HepG2 (cell line): ENCODE measurements at regions not wholly inside any gene's neighbourhood (a gene's known extent, or its start where the extent isn't known, plus 50 kb on each side); places are given as distances from the start of the nearest gene placed in this dataset.

Source experiments
- ATAC-seq: fragments of 200-7000 bp; cut with Tn5 transposase; 3 replicates; pipeline ENCODE4 v1.9.1; 2020; ENCODE audit warnings: mild to moderate bottlenecking, moderate library complexity
- BruUV-seq: library from RNA; stranded (reverse); fragments of 400-500 nt; replicated peaks from 2 replicates; lab custom pipeline; 2021; lab: Mats Ljungman, UMichigan
- CTCF ChIA-PET: fragments of 300-600 bp; formaldehyde crosslinking; extraction: SDS; loops from one replicate; lab custom pipeline; 2021; ENCODE audit warnings: low total read pairs, inconsistent platforms, low intra/inter-chr PET ratio; lab: Yijun Ruan, JAX
- POLR2A ChIA-PET: fragments of 350-600 bp; sonication (Branson Sonifier 250); formaldehyde crosslinking; loops from one replicate; lab custom pipeline; 2020; ENCODE audit warnings: antibody characterized with exemption, inconsistent platforms; lab: Yijun Ruan, JAX
- DNase-seq: peaks from one replicate; pipeline ENCODE4 v3.0.0-alpha.2; 2015; ENCODE audit warnings: low spot score
- FAIRE-seq: peaks from 3 replicates; lab custom pipeline; 2011; peaks lifted over from hg19 to GRCh38; lab: Jason Lieb, UNC
- H2AFZ ChIP-seq: one replicate; pipeline ENCODE4 v1.6.1; 2011; ENCODE audit warnings: low read length, inconsistent platforms
- H3K27ac ChIP-seq: fragments of 300-600 bp; 3 replicates; pipeline ENCODE4 v1.8.0; 2011; ENCODE audit warnings: mixed run types, mild to moderate bottlenecking, mixed read lengths, low read length, inconsistent platforms; ENCODE audit not compliant: insufficient read depth; ENCODE audit errors: extremely low read length
- H3K27me3 ChIP-seq, 2 experiments: fragments of 200-600 bp in 1 of 2; 2 replicates in 1 of 2; 3 replicates in 1 of 2; pipeline versions ENCODE4 v1.6.0 to v1.8.0; 2011; ENCODE audit warnings: low read length in 2 of 2, mild to moderate bottlenecking in 2 of 2, moderate library complexity in 2 of 2, inconsistent platforms in 1 of 2; ENCODE audit not compliant: insufficient read depth in 2 of 2, control insufficient read depth in 1 of 2
- H3K36me3 ChIP-seq, 2 experiments: fragments of 200-600 bp in 1 of 2; replicated peaks in 1 of 2; 2 replicates in 1 of 2; 3 replicates in 1 of 2; pipeline versions ENCODE4 v1.5.1 to v1.8.0; 2011; ENCODE audit warnings: low read length in 2 of 2, inconsistent platforms in 1 of 2; ENCODE audit not compliant: insufficient read depth in 2 of 2, control insufficient read depth in 1 of 2
- H3K4me1 ChIP-seq: 2 replicates; pipeline ENCODE4 v1.5.1; 2012; ENCODE audit warnings: low read length, inconsistent platforms; ENCODE audit not compliant: insufficient read depth
- H3K4me2 ChIP-seq: 2 replicates; pipeline ENCODE4 v1.6.0; 2011; ENCODE audit warnings: low read depth, low read length, inconsistent platforms
- H3K4me3 ChIP-seq, 3 experiments: fragments of 200-600 bp in 1 of 3; sonication (generic), shearing (Covaris generic) in 1 of 3; replicated peaks in 1 of 3; 2 replicates each; pipeline ENCODE4 v1.5.1; 2011 to 2016; ENCODE audit warnings: low read length in 3 of 3, inconsistent platforms in 2 of 3, low read depth in 2 of 3, mild to moderate bottlenecking in 2 of 3, control low read depth in 1 of 3, mixed read lengths in 1 of 3; ENCODE audit not compliant: insufficient read depth in 1 of 3
- H3K79me2 ChIP-seq: one replicate; pipeline ENCODE4 v1.6.1; 2011; ENCODE audit warnings: low read length, inconsistent platforms; ENCODE audit not compliant: insufficient read depth
- H3K9ac ChIP-seq: 2 replicates; pipeline ENCODE4 v1.6.0; 2011; ENCODE audit warnings: mild to moderate bottlenecking, low read depth, low read length, inconsistent platforms; ENCODE audit not compliant: insufficient read depth
- H3K9me3 ChIP-seq: 2 replicates; pipeline ENCODE4 v1.5.1; 2012; ENCODE audit warnings: mild to moderate bottlenecking, low read length
- H4K20me1 ChIP-seq: 2 replicates; pipeline ENCODE4 v1.6.0; 2011; ENCODE audit warnings: inconsistent platforms, mild to moderate bottlenecking, low read length, moderate library complexity; ENCODE audit not compliant: insufficient read depth
- CBFB ChIP-seq: sonication (generic); formaldehyde crosslinking; IDR thresholded peaks from 2 replicates; pipeline ENCODE4 v1.4.0; 2020; ENCODE audit warnings: missing genetic modification reagents
- EEA1 ChIP-seq: sonication (generic); formaldehyde crosslinking; IDR thresholded peaks from 2 replicates; pipeline ENCODE4 v1.5.1; 2020; ENCODE audit warnings: mild to moderate bottlenecking, missing genetic modification reagents, borderline replicate concordance
- GLI4 ChIP-seq: sonication (generic); formaldehyde crosslinking; IDR thresholded peaks from 2 replicates; pipeline ENCODE4 v1.5.1; 2020; ENCODE audit warnings: missing genetic modification reagents, mild to moderate bottlenecking, moderate library complexity, borderline replicate concordance
- GRHL1 ChIP-seq: sonication (generic); formaldehyde crosslinking; conservative IDR thresholded peaks from 2 replicates; pipeline ENCODE4 v1.8.0; 2022; ENCODE audit warnings: missing genetic modification reagents
- HDAC1 ChIP-seq: sonication (generic); formaldehyde crosslinking; IDR thresholded peaks from 2 replicates; pipeline ENCODE4 v1.5.1; 2020; ENCODE audit warnings: mild to moderate bottlenecking, missing genetic modification reagents
- REPIN1 ChIP-seq: sonication (generic); formaldehyde crosslinking; IDR thresholded peaks from 2 replicates; pipeline ENCODE4 v1.8.0; 2022; ENCODE audit warnings: missing genetic modification reagents, low read depth, mild to moderate bottlenecking, borderline replicate concordance
- SNRNP70 ChIP-seq: fragments of 200-400 bp; formaldehyde crosslinking; IDR thresholded peaks from 2 replicates; pipeline ENCODE4 v1.6.1; 2017; ENCODE audit warnings: mild to moderate bottlenecking, low read depth, low read length, moderate library complexity
- TCF12 ChIP-seq, 2 experiments: fragments of 450-650 bp in 1 of 2; sonication (generic) in 1 of 2; formaldehyde crosslinking in 1 of 2; IDR thresholded peaks; 2 replicates each; pipeline versions ENCODE4 v1.6.1 to v1.8.0; 2017 to 2022; ENCODE audit warnings: antibody characterized with exemption in 1 of 2, mild to moderate bottlenecking in 1 of 2, missing genetic modification reagents in 1 of 2, moderate library complexity in 1 of 2
- UBTF ChIP-seq: sonication (generic); formaldehyde crosslinking; IDR thresholded peaks from 2 replicates; pipeline ENCODE4 v1.4.0; 2020; ENCODE audit warnings: mild to moderate bottlenecking, missing genetic modification reagents
- XRCC5 ChIP-seq: fragments of 200-400 bp; formaldehyde crosslinking; optimal IDR thresholded peaks from 2 replicates; pipeline ENCODE3; 2017; ENCODE audit warnings: mild to moderate bottlenecking, low read length
- ZBTB20 ChIP-seq: sonication (generic); formaldehyde crosslinking; IDR thresholded peaks from 2 replicates; pipeline ENCODE4 v1.8.1; 2023; ENCODE audit warnings: missing genetic modification reagents, low read depth, mild to moderate bottlenecking, borderline replicate concordance
- ZIK1 ChIP-seq: sonication (generic); formaldehyde crosslinking; IDR thresholded peaks from 2 replicates; pipeline ENCODE4 v1.5.0; 2020; ENCODE audit warnings: mild to moderate bottlenecking, low read depth, missing genetic modification reagents, borderline replicate concordance
- ZNF546 ChIP-seq: sonication (generic); formaldehyde crosslinking; conservative IDR thresholded peaks from 2 replicates; pipeline ENCODE4 v1.8.1; 2023; ENCODE audit warnings: mild to moderate bottlenecking, missing genetic modification reagents
- ZNF577 ChIP-seq: sonication (generic); formaldehyde crosslinking; IDR thresholded peaks from 2 replicates; pipeline ENCODE4 v1.4.0; 2020; ENCODE audit warnings: mild to moderate bottlenecking, low read depth, missing genetic modification reagents, borderline replicate concordance
- ZNF629 ChIP-seq: sonication (generic); formaldehyde crosslinking; conservative IDR thresholded peaks from 2 replicates; pipeline ENCODE4 v1.5.0; 2020; ENCODE audit warnings: missing genetic modification reagents
- ZNF766 ChIP-seq: sonication (generic); formaldehyde crosslinking; IDR thresholded peaks from 2 replicates; pipeline ENCODE4 v1.5.0; 2020; ENCODE audit warnings: missing genetic modification reagents, borderline replicate concordance
- WGBS: methylation state at CpG from one replicate; pipeline ENCODE4 v1.1.6; 2017; ENCODE audit warnings: low lambda C conversion rate; 5-methylcytosine and 5-hydroxymethylcytosine counted together
- in situ Hi-C: cut with HindIII; loops from 2 replicates; pipeline ENCODE4 v1.10.0; 2017; ENCODE audit warnings: low pct_unique_long_range_greater_than_20kb; ENCODE audit not compliant: extremely low pct_ligation_motif_present
- intact Hi-C: fragments of 100-400 bp; cut with micrococcal nuclease; formaldehyde crosslinking; loops from one replicate; pipeline ENCODE4 v1.10.0; 2022; ENCODE audit not compliant: unreplicated experiment

GRCh38 chr6:113450061-113450465 lies 407.1 kb upstream of the MARCKS start:
- Histone ChIP-seq H3K79me2 (no peaks in the 10 kb centered on the region), H3K4me2 (no peak overlapping the region), H3K4me3 (no peak overlapping the region), H3K4me1 (peaks cover 6% of the 10 kb centered on the region; the same call in 1 of the 2 replicates), H3K9ac (no peak overlapping the region), H3K27me3 (no peaks in the 10 kb centered on the region), H4K20me1 (no peaks in the 10 kb centered on the region), H2AFZ (no peak overlapping the region), H3K27ac (no peak overlapping the region), H3K9me3 (no peaks in the 10 kb centered on the region), H3K36me3 (no peaks in the 10 kb centered on the region)
- ATAC-seq, result no peak
- peak; percentile 6 for DNase-seq
- no peak for FAIRE-seq
- CTCF ChIA-PET, result no interaction called here
- TF ChIP-seq CBFB (CRISPR knock-in tag), result no peak
- no peak for TF ChIP-seq HDAC1
- no peak for TF ChIP-seq GRHL1 (CRISPR knock-in tag)
- TF ChIP-seq ZBTB20 (CRISPR knock-in tag), result no peak
- no peak for TF ChIP-seq XRCC5
- no TSS peak for BruUV-seq
- 4% methylated on average over 1 of the region's 1 CpG for WGBS
- intact Hi-C loops, result no loop called here
- POLR2A ChIA-PET, result no interaction called here
- in situ Hi-C loops, result no loop called here

- in situ Hi-C loops (no loop called here), intact Hi-C loops (no loop called here)
- no peak overlapping the region for H2AFZ ChIP-seq
- no peaks in the 10 kb centered on the region for H4K20me1 ChIP-seq
- H3K27ac ChIP-seq, result no peak overlapping the region
- ChIA-PET CTCF (no interaction called here), POLR2A (no interaction called here)
- no peak overlapping the region for H3K9ac ChIP-seq
- no peak for DNase-seq
- no peaks in the 10 kb centered on the region for H3K36me3 ChIP-seq
- 81% methylated on average over 3 of the region's 3 CpGs for WGBS
- no peaks in the 10 kb centered on the region for H3K9me3 ChIP-seq
- H3K4me1 ChIP-seq, result peaks cover 6% of the 10 kb centered on the region; the same call in 1 of the 2 replicates
- H3K4me2 ChIP-seq, result no peak overlapping the region
- H3K4me3 ChIP-seq, result no peak overlapping the region
- no TSS peak for BruUV-seq
- no peaks in the 10 kb centered on the region for H3K79me2 ChIP-seq
- ATAC-seq, result no peak
- no peaks in the 10 kb centered on the region for H3K27me3 ChIP-seq
- FAIRE-seq, result no peak
- TF ChIP-seq REPIN1 (CRISPR knock-in tag) (no peak), TCF12 (IDR thresholded peaks at IDR 0.05) (no peak), TCF12 (CRISPR knock-in tag; IDR thresholded peaks at IDR 0.05) (no peak), ZIK1 (CRISPR knock-in tag) (no peak), GLI4 (CRISPR knock-in tag) (no peak), EEA1 (CRISPR knock-in tag) (no peak), ZNF629 (no peak), ZNF766 (CRISPR knock-in tag) (no peak), ZNF577 (CRISPR knock-in tag) (no peak), UBTF (CRISPR knock-in tag) (no peak), ZNF546 (CRISPR knock-in tag) (no peak), SNRNP70 (no peak)
Measured at GRCh38 chr6:113451049-113451448, 406.1 kb upstream of the MARCKS start.
